ENCODE measurements at regions not wholly inside any gene's neighbourhood (a gene's known extent, or its start where the extent isn't known, plus 50 kb on each side); places are given as distances from the start of the nearest gene placed in this dataset.
"Not testable (repeated sequence)": the region's sequence is repeated elsewhere in the genome, so short reads cannot be mapped to it uniquely, and the experiment has no call there.

GRCh38 chr4:116272336-116272735 is 813.0 kb downstream of the TRAM1L1 start:
- H3F3A ChIP-seq (ENCODE audit: low read depth) = no peaks in the 10 kb centered on the region
- H3K4me2 ChIP-seq (ENCODE audit: low read depth, low read length, poor library complexity, severe bottlenecking) = no peak overlapping the region
- TF ChIP-seq CTCF (conservative IDR thresholded peaks at IDR 0.05; ENCODE audit: low read length) (no peak), EZH2phosphoT487 (IDR thresholded peaks at IDR 0.05; ENCODE audit: borderline replicate concordance) (no peak)
- H3K9me2 ChIP-seq (replicated peaks; ENCODE audit: low read depth, low read length) = no peaks in the 10 kb centered on the region; the same call in 1 of the 2 replicates
- no peaks in the 10 kb centered on the region for H3K9me3 ChIP-seq (ENCODE audit: insufficient read depth, low read depth, low read length)
- no peaks in the 10 kb centered on the region for H3K36me3 ChIP-seq (ENCODE audit: insufficient read depth, low read length)
- no peaks in the 10 kb centered on the region for H3K27me3 ChIP-seq (ENCODE audit: insufficient read depth, low read length, poor library complexity, severe bottlenecking)
- no peaks in the 10 kb centered on the region for H3K4me1 ChIP-seq (ENCODE audit: insufficient read depth, low read length, poor library complexity, severe bottlenecking)
- H3K9ac ChIP-seq (ENCODE audit: low read depth, low read length, poor library complexity, severe bottlenecking) = no peak overlapping the region
- no peak overlapping the region for H3K4me3 ChIP-seq (ENCODE audit: low read length, poor library complexity, severe bottlenecking)
- no peaks in the 10 kb centered on the region for H4K20me1 ChIP-seq (ENCODE audit: insufficient read depth, low read length, poor library complexity, severe bottlenecking)
- no peak overlapping the region for H2AFZ ChIP-seq (ENCODE audit: low read length)
- H3K79me2 ChIP-seq (ENCODE audit: insufficient read depth, low read length) = no peaks in the 10 kb centered on the region

GRCh38 chr4:116260931-116261330 is 824.4 kb downstream of the TRAM1L1 start:
- not testable (repeated sequence) for H3K4me3 ChIP-seq (ENCODE audit: low read length, poor library complexity, severe bottlenecking); H3F3A ChIP-seq (ENCODE audit: low read depth); H2AFZ ChIP-seq (ENCODE audit: low read length); H3K9me3 ChIP-seq (ENCODE audit: insufficient read depth, low read depth, low read length); H3K9ac ChIP-seq (ENCODE audit: low read depth, low read length, poor library complexity, severe bottlenecking); H3K4me2 ChIP-seq (ENCODE audit: low read depth, low read length, poor library complexity, severe bottlenecking); H3K9me2 ChIP-seq (replicated peaks; ENCODE audit: low read depth, low read length); H3K36me3 ChIP-seq (ENCODE audit: insufficient read depth, low read length); H3K27me3 ChIP-seq (ENCODE audit: insufficient read depth, low read length, poor library complexity, severe bottlenecking); H3K4me1 ChIP-seq (ENCODE audit: insufficient read depth, low read length, poor library complexity, severe bottlenecking); H4K20me1 ChIP-seq (ENCODE audit: insufficient read depth, low read length, poor library complexity, severe bottlenecking); H3K79me2 ChIP-seq (ENCODE audit: insufficient read depth, low read length)

GRCh38 chr4:116244771-116245170 is 840.6 kb downstream of the TRAM1L1 start:
- H3K9me2 ChIP-seq (replicated peaks; ENCODE audit: low read depth, low read length) = no peaks in the 10 kb centered on the region
- no peaks in the 10 kb centered on the region for H3K79me2 ChIP-seq (ENCODE audit: insufficient read depth, low read length)
- H4K20me1 ChIP-seq (ENCODE audit: insufficient read depth, low read length, poor library complexity, severe bottlenecking) = no peaks in the 10 kb centered on the region
- no peaks in the 10 kb centered on the region for H3F3A ChIP-seq (ENCODE audit: low read depth)
- H3K27me3 ChIP-seq (ENCODE audit: insufficient read depth, low read length, poor library complexity, severe bottlenecking) = no peaks in the 10 kb centered on the region
- H3K9me3 ChIP-seq (ENCODE audit: insufficient read depth, low read depth, low read length) = no peaks in the 10 kb centered on the region
- H3K4me1 ChIP-seq (ENCODE audit: insufficient read depth, low read length, poor library complexity, severe bottlenecking) = no peaks in the 10 kb centered on the region
- no peak overlapping the region for H3K4me2 ChIP-seq (ENCODE audit: low read depth, low read length, poor library complexity, severe bottlenecking)
- no peak overlapping the region for H3K4me3 ChIP-seq (ENCODE audit: low read length, poor library complexity, severe bottlenecking)
- H2AFZ ChIP-seq (ENCODE audit: low read length) = no peak overlapping the region
- TF ChIP-seq EZH2phosphoT487 (IDR thresholded peaks at IDR 0.05; ENCODE audit: borderline replicate concordance) (no peak), CTCF (conservative IDR thresholded peaks at IDR 0.05; ENCODE audit: low read length) (no peak)
- H3K9ac ChIP-seq (ENCODE audit: low read depth, low read length, poor library complexity, severe bottlenecking) = no peak overlapping the region
- no peaks in the 10 kb centered on the region for H3K36me3 ChIP-seq (ENCODE audit: insufficient read depth, low read length)

GRCh38 chr4:116243431-116243830 is 841.9 kb downstream of the TRAM1L1 start:
- Histone ChIP-seq H3K9me3 (ENCODE audit: insufficient read depth, low read depth, low read length) (no peaks in the 10 kb centered on the region), H3K4me1 (ENCODE audit: insufficient read depth, low read length, poor library complexity, severe bottlenecking) (no peaks in the 10 kb centered on the region), H3K27me3 (ENCODE audit: insufficient read depth, low read length, poor library complexity, severe bottlenecking) (no peaks in the 10 kb centered on the region), H3K9me2 (replicated peaks; ENCODE audit: low read depth, low read length) (no peaks in the 10 kb centered on the region), H3K4me3 (ENCODE audit: low read length, poor library complexity, severe bottlenecking) (no peak overlapping the region), H3K4me2 (ENCODE audit: low read depth, low read length, poor library complexity, severe bottlenecking) (no peak overlapping the region), H3K36me3 (ENCODE audit: insufficient read depth, low read length) (no peaks in the 10 kb centered on the region), H3K79me2 (ENCODE audit: insufficient read depth, low read length) (no peaks in the 10 kb centered on the region), H2AFZ (ENCODE audit: low read length) (no peak overlapping the region), H3F3A (ENCODE audit: low read depth) (no peaks in the 10 kb centered on the region), H3K9ac (ENCODE audit: low read depth, low read length, poor library complexity, severe bottlenecking) (no peak overlapping the region), H4K20me1 (ENCODE audit: insufficient read depth, low read length, poor library complexity, severe bottlenecking) (no peaks in the 10 kb centered on the region)
- TF ChIP-seq CTCF (conservative IDR thresholded peaks at IDR 0.05; ENCODE audit: low read length) (no peak), EZH2phosphoT487 (IDR thresholded peaks at IDR 0.05; ENCODE audit: borderline replicate concordance) (no peak)
